OCI-LY1 (cell line): ENCODE measurements at regions not wholly inside any gene's neighbourhood (a gene's known extent, or its start where the extent isn't known, plus 50 kb on each side); places are given as distances from the start of the nearest gene placed in this dataset.

Experiments used
- H2AFZ ChIP-seq: fragments of 200-600 bp; sonication (generic), shearing (Covaris generic); 2 replicates; pipeline ENCODE4 v1.6.0; 2014; ENCODE audit warnings: antibody characterized with exemption, mild to moderate bottlenecking, low read length
- H3F3A ChIP-seq: fragments of 200-600 bp; sonication (generic), shearing (Covaris generic); 2 replicates; pipeline ENCODE4 v1.6.0; 2014; ENCODE audit warnings: mild to moderate bottlenecking, antibody characterized with exemption, low read length, moderate library complexity; ENCODE audit not compliant: insufficient read depth
- H3K27ac ChIP-seq: fragments of 200-600 bp; sonication (generic); 2 replicates; pipeline ENCODE4 v1.5.1; 2014; ENCODE audit warnings: low read length, mixed run types, mild to moderate bottlenecking, low read depth; ENCODE audit not compliant: poor library complexity, severe bottlenecking
- H3K27me3 ChIP-seq: fragments of 200-600 bp; sonication (generic); 2 replicates; pipeline ENCODE4 v1.6.0; 2014; ENCODE audit warnings: antibody characterized with exemption, mild to moderate bottlenecking, low read length, moderate library complexity; ENCODE audit not compliant: insufficient read depth
- H3K36me3 ChIP-seq: fragments of 200-600 bp; sonication (generic); 2 replicates; pipeline ENCODE4 v1.6.1; 2014; ENCODE audit warnings: mild to moderate bottlenecking, antibody characterized with exemption, low read length, moderate library complexity, mixed read lengths; ENCODE audit not compliant: insufficient read depth
- H3K4me1 ChIP-seq: fragments of 200-600 bp; sonication (generic); 2 replicates; pipeline ENCODE4 v1.5.1; 2014; ENCODE audit warnings: mild to moderate bottlenecking, low read length, moderate library complexity; ENCODE audit not compliant: insufficient read depth, severe bottlenecking
- H3K4me2 ChIP-seq: fragments of 200-600 bp; sonication (generic), shearing (Covaris generic); 2 replicates; pipeline ENCODE4 v1.6.1; 2014; ENCODE audit warnings: low read length
- H3K4me3 ChIP-seq: fragments of 200-600 bp; sonication (generic); 2 replicates; pipeline ENCODE4 v1.5.1; 2014; ENCODE audit warnings: low read length, low read depth, mild to moderate bottlenecking, mixed read lengths; ENCODE audit not compliant: poor library complexity, severe bottlenecking
- H3K79me2 ChIP-seq: fragments of 200-600 bp; shearing (Covaris generic); 2 replicates; pipeline ENCODE4 v1.6.1; 2016; ENCODE audit warnings: mixed run types, low read length, mixed read lengths; ENCODE audit not compliant: insufficient read depth
- H3K9ac ChIP-seq: fragments of 200-600 bp; sonication (generic), shearing (Covaris generic); 2 replicates; pipeline ENCODE4 v1.6.1; 2014; ENCODE audit warnings: mild to moderate bottlenecking, low read length, mixed read lengths
- H3K9me2 ChIP-seq: fragments of 200-600 bp; sonication (generic), shearing (Covaris generic); 2 replicates; pipeline ENCODE4 v1.6.1; 2014; ENCODE audit warnings: low read depth, mild to moderate bottlenecking, low read length, mixed read lengths
- H3K9me3 ChIP-seq: fragments of 200-600 bp; shearing (Covaris generic); 2 replicates; pipeline ENCODE4 v1.6.1; 2014; ENCODE audit warnings: low read length, mixed read lengths
- H4K20me1 ChIP-seq: fragments of 200-600 bp; sonication (generic), shearing (Covaris generic); 2 replicates; pipeline ENCODE4 v1.6.0; 2016; ENCODE audit warnings: mild to moderate bottlenecking, low read length; ENCODE audit not compliant: insufficient read depth
- CTCF ChIP-seq: fragments of 200-600 bp; sonication (generic), shearing (Covaris generic); IDR thresholded peaks from 2 replicates; pipeline ENCODE4 v1.5.1; 2017; ENCODE audit warnings: mild to moderate bottlenecking, antibody characterized with exemption, low read length, moderate library complexity, mixed read lengths
- EZH2 ChIP-seq: fragments of 200-600 bp; sonication (generic), shearing (Covaris generic); IDR thresholded peaks from 2 replicates; pipeline ENCODE4 v1.8.0; 2017; ENCODE audit warnings: borderline replicate concordance, mixed run types, mild to moderate bottlenecking, antibody characterized with exemption, low read length, moderate library complexity, mixed read lengths

GRCh38 chr2:143955401-143956065 lies 564.4 kb downstream of the ZEB2 start:
- no peak overlapping the region for H3K4me2 ChIP-seq
- H3K4me1 ChIP-seq = no peaks in the 10 kb centered on the region
- no peaks in the 10 kb centered on the region for H4K20me1 ChIP-seq
- no peaks in the 10 kb centered on the region for H3K79me2 ChIP-seq
- no peak overlapping the region for H2AFZ ChIP-seq
- H3K4me3 ChIP-seq = no peak overlapping the region
- no peaks in the 10 kb centered on the region for H3K9me2 ChIP-seq
- H3K36me3 ChIP-seq = no peaks in the 10 kb centered on the region; the same call in 1 of the 2 replicates
- H3K27me3 ChIP-seq = no peaks in the 10 kb centered on the region
- no peak overlapping the region for H3K27ac ChIP-seq
- no peaks in the 10 kb centered on the region for H3K9me3 ChIP-seq
- no peak for TF ChIP-seq CTCF
- no peak overlapping the region for H3K9ac ChIP-seq
- no peaks in the 10 kb centered on the region for H3F3A ChIP-seq

- Histone ChIP-seq H3K9me3 (no peaks in the 10 kb centered on the region), H4K20me1 (no peaks in the 10 kb centered on the region), H3K4me2 (no peak overlapping the region), H3K4me1 (no peaks in the 10 kb centered on the region), H3F3A (no peaks in the 10 kb centered on the region), H3K9me2 (no peaks in the 10 kb centered on the region), H2AFZ (no peak overlapping the region), H3K27me3 (no peaks in the 10 kb centered on the region), H3K36me3 (no peaks in the 10 kb centered on the region), H3K9ac (no peak overlapping the region), H3K27ac (no peak overlapping the region), H3K79me2 (no peaks in the 10 kb centered on the region), H3K4me3 (no peak overlapping the region)
- TF ChIP-seq CTCF = no peak
- no peak for TF ChIP-seq EZH2
Measured at GRCh38 chr2:143954844-143955243, 565.1 kb downstream of the ZEB2 start.

GRCh38 chr2:143954186-143954585 lies 565.7 kb downstream of the ZEB2 start:
- Histone ChIP-seq H3K36me3 (no peaks in the 10 kb centered on the region), H3K79me2 (no peaks in the 10 kb centered on the region), H3K9me3 (no peaks in the 10 kb centered on the region), H2AFZ (no peak overlapping the region), H3K4me1 (no peaks in the 10 kb centered on the region), H3K9ac (no peak overlapping the region), H3K9me2 (no peaks in the 10 kb centered on the region), H3K4me3 (no peak overlapping the region), H3K4me2 (no peak overlapping the region), H3F3A (no peaks in the 10 kb centered on the region), H3K27me3 (no peaks in the 10 kb centered on the region), H3K27ac (no peak overlapping the region), H4K20me1 (no peaks in the 10 kb centered on the region)
- TF ChIP-seq CTCF (no peak), EZH2 (no peak)
